GM12878 (cell line): ENCODE measurements at regions not wholly inside any gene's neighbourhood (a gene's known extent, or its start where the extent isn't known, plus 50 kb on each side); places are given as distances from the start of the nearest gene placed in this dataset.
A peak's percentile ranks its signal among the peaks of the same experiment; 100 is the strongest.

ENCODE experiments used
- ATAC-seq: fragments of 200-7000 bp; cut with Tn5 transposase; 3 replicates; pipeline ENCODE4 v1.9.1; 2020; ENCODE audit warnings: mild to moderate bottlenecking, moderate library complexity
- BruUV-seq: library from RNA; stranded (reverse); fragments of 400-500 nt; replicated peaks from 2 replicates; lab custom pipeline; 2021; lab: Mats Ljungman, UMichigan
- CTCF ChIA-PET: fragments of 300-600 bp; sonication (Branson Sonifier 250); formaldehyde crosslinking; extraction: SDS; loops from one replicate; lab custom pipeline; 2021; ENCODE audit warnings: inconsistent platforms; lab: Yijun Ruan, JAX
- POLR2A ChIA-PET: fragments of 350-600 bp; formaldehyde crosslinking; extraction: SDS; loops from one replicate; lab custom pipeline; 2021; ENCODE audit warnings: inconsistent platforms; lab: Charles Lee
- RAD21 ChIA-PET: fragments of 300-600 bp; sonication (Branson Sonifier 250); formaldehyde crosslinking; loops from one replicate; lab custom pipeline; 2023; ENCODE audit warnings: antibody characterized with exemption; ENCODE audit not compliant: unreplicated experiment; lab: Charles Lee
- SMC1A ChIA-PET: fragments of 300-600 bp; sonication (Branson Sonifier 250); formaldehyde crosslinking; loops from one replicate; lab custom pipeline; 2023; ENCODE audit not compliant: unreplicated experiment, uncharacterized antibody; lab: Charles Lee
- DNase-seq: peaks from one replicate; pipeline ENCODE4 v3.0.0-alpha.2; 2011; ENCODE audit warnings: low read depth, low spot score
- FAIRE-seq: peaks from 3 replicates; lab custom pipeline; 2011; peaks lifted over from hg19 to GRCh38; lab: Jason Lieb, UNC
- H2AFZ ChIP-seq: 2 replicates; pipeline ENCODE4 v1.6.0; 2011; ENCODE audit warnings: low read depth, low read length, control low read depth; ENCODE audit not compliant: control insufficient read depth
- H3K27ac ChIP-seq: 2 replicates; pipeline ENCODE4 v1.5.1; 2011; ENCODE audit warnings: control low read depth; ENCODE audit not compliant: control insufficient read depth, insufficient read depth
- H3K27me3 ChIP-seq, 2 experiments: replicated peaks in 1 of 2; 2 replicates each; pipeline versions ENCODE4 v1.6.0 to v1.6.1; 2011; ENCODE audit warnings: low read length in 1 of 2; ENCODE audit not compliant: control insufficient read depth in 2 of 2, insufficient read depth in 2 of 2
- H3K36me3 ChIP-seq, 2 experiments: 2 replicates each; pipeline ENCODE4 v1.5.1; 2011; ENCODE audit warnings: low read length in 1 of 2; ENCODE audit not compliant: control insufficient read depth in 2 of 2, insufficient read depth in 2 of 2
- H3K4me1 ChIP-seq: 2 replicates; pipeline ENCODE4 v1.6.1; 2011; ENCODE audit warnings: mild to moderate bottlenecking, low read length, moderate library complexity, mixed read lengths; ENCODE audit not compliant: control insufficient read depth, insufficient read depth
- H3K4me2 ChIP-seq: 2 replicates; pipeline ENCODE4 v1.6.0; 2011; ENCODE audit warnings: control low read depth; ENCODE audit not compliant: control insufficient read depth, insufficient read depth
- H3K4me3 ChIP-seq: fragments of 200-600 bp; sonication (generic); 2 replicates; pipeline ENCODE4 v1.5.1; 2016
- H3K79me2 ChIP-seq: 2 replicates; pipeline ENCODE4 v1.6.0; 2011; ENCODE audit warnings: low read length; ENCODE audit not compliant: control insufficient read depth, insufficient read depth
- H3K9ac ChIP-seq: 2 replicates; pipeline ENCODE4 v1.8.0; 2011; ENCODE audit warnings: low read length, control low read depth, mixed read lengths; ENCODE audit not compliant: control insufficient read depth, insufficient read depth
- H3K9me3 ChIP-seq: replicated peaks from 3 replicates; pipeline ENCODE4 v1.5.1; 2011; ENCODE audit warnings: mild to moderate bottlenecking, low read length; ENCODE audit not compliant: control insufficient read depth, insufficient read depth
- H4K20me1 ChIP-seq: 2 replicates; pipeline ENCODE4 v1.6.0; 2011; ENCODE audit not compliant: control insufficient read depth, insufficient read depth
- BCL3 ChIP-seq: IDR thresholded peaks from 2 replicates; pipeline ENCODE4 v1.6.1; 2011; ENCODE audit warnings: borderline replicate concordance, low read depth, mild to moderate bottlenecking, moderate library complexity, low read length; ENCODE audit not compliant: insufficient read depth, poor library complexity, severe bottlenecking
- CBFB ChIP-seq: IDR thresholded peaks from 2 replicates; pipeline ENCODE4 v1.6.1; 2016; ENCODE audit warnings: antibody characterized with exemption, low read depth
- EGR1 ChIP-seq, 2 experiments: IDR thresholded peaks; 1 replicate in 1 of 2; 2 replicates in 1 of 2; pipeline ENCODE4 v1.6.1; 2011 to 2012; ENCODE audit warnings: low read depth in 2 of 2, low read length in 2 of 2, borderline replicate concordance in 1 of 2, mild to moderate bottlenecking in 1 of 2, moderate library complexity in 1 of 2
- HDAC6 ChIP-seq: fragments of 200-600 bp; sonication (generic); IDR thresholded peaks from one replicate; pipeline ENCODE4 v1.8.0; 2017; ENCODE audit warnings: antibody characterized with exemption; ENCODE audit not compliant: unreplicated experiment
- HDGF ChIP-seq: fragments of 450-650 bp; IDR thresholded peaks from 2 replicates; pipeline ENCODE4 v1.6.1; 2016; ENCODE audit warnings: antibody characterized with exemption
- IKZF2 ChIP-seq, 2 experiments: fragments of 450-650 bp; IDR thresholded peaks; 2 replicates each; pipeline ENCODE4 v1.6.1; 2017; ENCODE audit warnings: mild to moderate bottlenecking in 2 of 2, moderate library complexity in 2 of 2
- KLF5 ChIP-seq: fragments of 450-650 bp; IDR thresholded peaks from 2 replicates; pipeline ENCODE4 v1.6.1; 2014; ENCODE audit warnings: mild to moderate bottlenecking; ENCODE audit not compliant: partially characterized antibody
- MLLT1 ChIP-seq: fragments of 450-650 bp; IDR thresholded peaks from 2 replicates; pipeline ENCODE4 v1.6.1; 2016; ENCODE audit warnings: mild to moderate bottlenecking
- PML ChIP-seq: IDR thresholded peaks from 2 replicates; pipeline ENCODE4 v1.6.1; 2012; ENCODE audit warnings: low read length, inconsistent platforms
- POLR2A ChIP-seq: IDR thresholded peaks from 2 replicates; pipeline ENCODE4 v1.6.1; 2011; ENCODE audit warnings: low read depth, mild to moderate bottlenecking, low read length
- POLR2AphosphoS2 ChIP-seq: IDR thresholded peaks from 2 replicates; pipeline ENCODE4 v1.6.1; 2011; ENCODE audit warnings: low read depth, mild to moderate bottlenecking, low read length, improper control_type of control experiment, moderate library complexity
- POLR2AphosphoS5 ChIP-seq: IDR thresholded peaks from 2 replicates; pipeline ENCODE4 v1.6.1; 2011; ENCODE audit warnings: mild to moderate bottlenecking, low read length, inconsistent platforms
- SIN3A ChIP-seq: IDR thresholded peaks from 2 replicates; pipeline ENCODE4 v1.6.1; 2012; ENCODE audit warnings: low read depth, low read length, improper control_type of control experiment
- SIX5 ChIP-seq: IDR thresholded peaks from 2 replicates; pipeline ENCODE4 v1.6.1; 2011; ENCODE audit warnings: mild to moderate bottlenecking, low read depth, low read length, moderate library complexity; ENCODE audit not compliant: severe bottlenecking
- SMAD1 ChIP-seq: fragments of 450-650 bp; IDR thresholded peaks from 2 replicates; pipeline ENCODE4 v1.6.1; 2018; ENCODE audit warnings: mild to moderate bottlenecking, low read depth; ENCODE audit not compliant: partially characterized antibody
- SREBF2 ChIP-seq: IDR thresholded peaks from 2 replicates; pipeline ENCODE4 v1.6.1; 2012; ENCODE audit warnings: mild to moderate bottlenecking, low read length
- SRF ChIP-seq, 2 experiments: IDR thresholded peaks; 2 replicates each; pipeline ENCODE4 v1.6.1; 2011; ENCODE audit warnings: low read depth in 2 of 2, low read length in 2 of 2, mild to moderate bottlenecking in 1 of 2, moderate library complexity in 1 of 2
- TAF1 ChIP-seq: IDR thresholded peaks from 2 replicates; pipeline ENCODE4 v1.6.1; 2011; ENCODE audit warnings: mild to moderate bottlenecking, low read depth, low read length, borderline replicate concordance
- TCF3 ChIP-seq: IDR thresholded peaks from 2 replicates; pipeline ENCODE4 v1.6.1; 2012; ENCODE audit warnings: low read depth, mild to moderate bottlenecking, low read length, borderline replicate concordance; ENCODE audit not compliant: insufficient read depth
- ZBED1 ChIP-seq: IDR thresholded peaks from 2 replicates; pipeline ENCODE4 v1.6.1; 2016; ENCODE audit warnings: borderline replicate concordance
- ZNF24 ChIP-seq: fragments of 450-650 bp; IDR thresholded peaks from 2 replicates; pipeline ENCODE4 v1.6.1; 2017; ENCODE audit warnings: antibody characterized with exemption, mild to moderate bottlenecking
- WGBS: methylation state at CpG from one replicate; pipeline ENCODE4 v1.1.6; 2016; ENCODE audit warnings: low lambda C conversion rate; ENCODE audit not compliant: insufficient replicate concordance, insufficient coverage; ENCODE audit errors: missing lambda C conversion rate; 5-methylcytosine and 5-hydroxymethylcytosine counted together
- in situ Hi-C: fragments of 300-500 bp; cut with MboI; formaldehyde crosslinking; loops from 9 replicates; pipeline ENCODE4 v1.14.3; 2018; ENCODE audit warnings: mixed read lengths
- intact Hi-C: fragments of 100-400 bp; cut with micrococcal nuclease; formaldehyde crosslinking; loops from one replicate; pipeline ENCODE4 v1.14.2; 2022; ENCODE audit not compliant: unreplicated experiment

DNA sequence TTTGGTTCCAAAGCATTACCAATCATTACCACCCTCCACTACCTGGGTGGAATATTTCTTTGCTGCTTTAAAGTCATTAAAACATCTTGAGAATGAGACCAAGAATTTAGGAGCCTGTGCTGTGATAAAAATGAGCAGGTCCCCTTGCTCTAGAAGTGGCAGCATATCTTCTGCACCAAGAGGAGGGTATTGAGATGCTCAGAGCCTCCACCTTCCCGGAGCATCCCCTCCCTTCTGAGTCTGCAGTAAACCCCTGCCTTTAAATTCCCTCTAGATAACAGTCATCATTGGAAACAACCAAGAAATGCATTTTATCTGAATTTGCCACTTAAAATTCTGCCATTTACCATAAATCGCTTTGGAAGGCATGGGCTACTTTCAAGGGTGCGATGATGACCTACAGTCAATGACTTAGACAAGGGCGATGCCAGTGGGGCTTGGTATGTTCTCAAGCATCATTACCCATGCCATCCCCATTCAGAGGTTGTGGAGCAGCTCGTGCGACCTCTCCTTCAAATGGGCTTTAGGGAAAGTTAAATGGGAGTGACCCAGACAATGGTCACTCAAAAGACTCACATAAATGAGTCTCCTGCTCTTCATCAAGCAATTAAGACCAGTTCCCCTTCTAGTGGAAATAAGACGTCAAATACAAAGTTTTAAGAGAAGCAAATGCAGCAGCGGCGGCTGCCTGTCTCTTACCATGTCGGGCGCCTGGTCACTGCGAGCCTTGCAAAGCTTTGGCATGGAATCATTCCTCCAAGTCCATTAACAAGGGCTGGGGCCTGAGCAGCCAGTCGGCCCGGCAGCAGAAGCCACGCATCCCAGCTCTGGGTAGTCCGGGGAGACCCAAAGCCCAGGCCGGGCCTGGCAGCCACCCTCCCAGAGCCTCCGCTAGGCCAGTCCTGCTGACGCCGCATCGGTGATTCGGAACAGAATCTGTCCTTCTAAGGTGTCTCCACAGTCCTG lies 334.5 kb downstream of the TMEM121 start:
- peaks cover 10 to 36% of the 10 kb centered on the region in 2 experiments for H3K36me3 ChIP-seq
- peak overlapping the region; percentile 98 for H3K27ac ChIP-seq
- DNase-seq = no peak
- 0% methylated on average over 22 of the region's 22 CpGs for WGBS
- H3K4me3 ChIP-seq = peak overlapping the region; percentile 84
- no peaks in the 10 kb centered on the region for H3K4me1 ChIP-seq
- no peak for ATAC-seq
- BruUV-seq = no TSS peak
- ChIA-PET SMC1A (interaction anchor here (1.0 to 5.2 kb wide), 8 partner anchors 13 to 416 kb away, joined by 3 to 29 read pairs (median 10); no protein-coding TSS in a partner anchor), POLR2A (interaction anchor here (0.8 to 8.5 kb wide), 6 partner anchors 43 to 416 kb away, joined by 3 to 88 read pairs (median 10); no protein-coding TSS in a partner anchor), CTCF (interaction anchor here (0.6 to 8.2 kb wide), 9 partner anchors 31 to 556 kb away, joined by 3 to 180 read pairs (median 3); no protein-coding TSS in a partner anchor), RAD21 (interaction anchor here (0.9 to 9.4 kb wide), 6 partner anchors 305 to 557 kb away, joined by 3 to 119 read pairs (median 8); no protein-coding TSS in a partner anchor)
- no peaks in the 10 kb centered on the region for H4K20me1 ChIP-seq
- H3K27me3 ChIP-seq = no peaks in the 10 kb centered on the region
- FAIRE-seq = no peak
- peaks cover 86% of the 10 kb centered on the region for H3K79me2 ChIP-seq
- H2AFZ ChIP-seq = no peak overlapping the region
- peak overlapping the region; percentile 86 for H3K4me2 ChIP-seq
- H3K9ac ChIP-seq = peak overlapping the region; percentile 100
- H3K9me3 ChIP-seq = no peaks in the 10 kb centered on the region; the same call in none of the 3 replicates
- intact Hi-C loops = loop anchor here (5.0 kb wide), 4 partner anchors 159 to 801 kb away; no protein-coding TSS in a partner anchor
- in situ Hi-C loops = loop anchor here (25.0 kb wide), 1 partner anchor 676 kb away; no protein-coding TSS in a partner anchor
- TF ChIP-seq TCF3 (0 out of 2 replicates have a peak, but pooled peaks have one; percentile 14), SIN3A (peak; percentile 12; the same call in 1 of the 2 replicates), SMAD1 (peak; percentile 9), HDGF (0 out of 2 replicates have a peak, but pooled peaks have one; percentile 10), TAF1 (0 out of 2 replicates have a peak, but pooled peaks have one; percentile 50), POLR2AphosphoS5 (peak; percentile 56), PML (peak; percentile 69; the same call in 1 of the 2 replicates), ZNF24 (no peak), HDAC6 (peak; percentile 72), SREBF2 (no peak), CBFB (no peak; the same call in 1 of the 2 replicates), POLR2AphosphoS2 (peak; percentile 47; the same call in 1 of the 2 replicates), KLF5 (no peak), EGR1 (IDR thresholded peaks at IDR 0.05; ENCODE audit: borderline replicate concordance in 1 of 2, low read depth in 2 of 2, low read length in 2 of 2) (0 out of 3 replicates have a peak, but pooled peaks of 1 of the 2 experiments have one; percentile 15), POLR2A (peak; percentile 70), SRF (IDR thresholded peaks at IDR 0.05; ENCODE audit: low read depth in 2 of 2, low read length in 2 of 2) (no peak), SIX5 (no peak), BCL3 (peak; percentile 9), MLLT1 (peak; percentile 95), IKZF2 (IDR thresholded peaks at IDR 0.05) (no peak), ZBED1 (peak; percentile 52)
